GM12878 (cell line): ENCODE measurements at regions not wholly inside any gene's neighbourhood (a gene's known extent, or its start where the extent isn't known, plus 50 kb on each side); places are given as distances from the start of the nearest gene placed in this dataset.

ENCODE experiments used
- ATAC-seq: fragments of 200-7000 bp; cut with Tn5 transposase; 3 replicates; pipeline ENCODE4 v1.9.1; 2020; ENCODE audit warnings: mild to moderate bottlenecking, moderate library complexity
- BruUV-seq: library from RNA; stranded (reverse); fragments of 400-500 nt; replicated peaks from 2 replicates; lab custom pipeline; 2021; lab: Mats Ljungman, UMichigan
- CTCF ChIA-PET: fragments of 300-600 bp; sonication (Branson Sonifier 250); formaldehyde crosslinking; extraction: SDS; loops from one replicate; lab custom pipeline; 2021; ENCODE audit warnings: inconsistent platforms; lab: Yijun Ruan, JAX
- POLR2A ChIA-PET: fragments of 350-600 bp; formaldehyde crosslinking; extraction: SDS; loops from one replicate; lab custom pipeline; 2021; ENCODE audit warnings: inconsistent platforms; lab: Charles Lee
- RAD21 ChIA-PET: fragments of 300-600 bp; sonication (Branson Sonifier 250); formaldehyde crosslinking; loops from one replicate; lab custom pipeline; 2023; ENCODE audit warnings: antibody characterized with exemption; ENCODE audit not compliant: unreplicated experiment; lab: Charles Lee
- SMC1A ChIA-PET: fragments of 300-600 bp; sonication (Branson Sonifier 250); formaldehyde crosslinking; loops from one replicate; lab custom pipeline; 2023; ENCODE audit not compliant: unreplicated experiment, uncharacterized antibody; lab: Charles Lee
- DNase-seq: peaks from one replicate; pipeline ENCODE4 v3.0.0-alpha.2; 2011; ENCODE audit warnings: low read depth, low spot score
- FAIRE-seq: peaks from 3 replicates; lab custom pipeline; 2011; peaks lifted over from hg19 to GRCh38; lab: Jason Lieb, UNC
- H2AFZ ChIP-seq: 2 replicates; pipeline ENCODE4 v1.6.0; 2011; ENCODE audit warnings: low read depth, low read length, control low read depth; ENCODE audit not compliant: control insufficient read depth
- H3K27ac ChIP-seq: 2 replicates; pipeline ENCODE4 v1.5.1; 2011; ENCODE audit warnings: control low read depth; ENCODE audit not compliant: control insufficient read depth, insufficient read depth
- H3K27me3 ChIP-seq, 2 experiments: replicated peaks in 1 of 2; 2 replicates each; pipeline versions ENCODE4 v1.6.0 to v1.6.1; 2011; ENCODE audit warnings: low read length in 1 of 2; ENCODE audit not compliant: control insufficient read depth in 2 of 2, insufficient read depth in 2 of 2
- H3K36me3 ChIP-seq, 2 experiments: 2 replicates each; pipeline ENCODE4 v1.5.1; 2011; ENCODE audit warnings: low read length in 1 of 2; ENCODE audit not compliant: control insufficient read depth in 2 of 2, insufficient read depth in 2 of 2
- H3K4me1 ChIP-seq: 2 replicates; pipeline ENCODE4 v1.6.1; 2011; ENCODE audit warnings: mild to moderate bottlenecking, low read length, moderate library complexity, mixed read lengths; ENCODE audit not compliant: control insufficient read depth, insufficient read depth
- H3K4me2 ChIP-seq: 2 replicates; pipeline ENCODE4 v1.6.0; 2011; ENCODE audit warnings: control low read depth; ENCODE audit not compliant: control insufficient read depth, insufficient read depth
- H3K4me3 ChIP-seq: fragments of 200-600 bp; sonication (generic); 2 replicates; pipeline ENCODE4 v1.5.1; 2016
- H3K79me2 ChIP-seq: 2 replicates; pipeline ENCODE4 v1.6.0; 2011; ENCODE audit warnings: low read length; ENCODE audit not compliant: control insufficient read depth, insufficient read depth
- H3K9ac ChIP-seq: 2 replicates; pipeline ENCODE4 v1.8.0; 2011; ENCODE audit warnings: low read length, control low read depth, mixed read lengths; ENCODE audit not compliant: control insufficient read depth, insufficient read depth
- H3K9me3 ChIP-seq: replicated peaks from 3 replicates; pipeline ENCODE4 v1.5.1; 2011; ENCODE audit warnings: mild to moderate bottlenecking, low read length; ENCODE audit not compliant: control insufficient read depth, insufficient read depth
- H4K20me1 ChIP-seq: 2 replicates; pipeline ENCODE4 v1.6.0; 2011; ENCODE audit not compliant: control insufficient read depth, insufficient read depth
- ASH2L ChIP-seq: fragments of 300-600, 200-600 bp; sonication (generic); IDR thresholded peaks from 2 replicates; pipeline ENCODE4 v1.6.1; 2017; ENCODE audit warnings: low read depth, mild to moderate bottlenecking, borderline replicate concordance
- E2F8 ChIP-seq: fragments of 450-650 bp; IDR thresholded peaks from 2 replicates; pipeline ENCODE4 v1.6.1; 2018; ENCODE audit warnings: mild to moderate bottlenecking, low read depth, moderate library complexity; ENCODE audit not compliant: partially characterized antibody
- IKZF1 ChIP-seq: fragments of 450-650 bp; conservative IDR thresholded peaks from 2 replicates; pipeline ENCODE4 v1.6.1; 2017; ENCODE audit warnings: antibody characterized with exemption, mild to moderate bottlenecking
- MYC ChIP-seq: IDR thresholded peaks from 2 replicates; pipeline ENCODE4 v1.6.1; 2011; ENCODE audit warnings: mild to moderate bottlenecking, low read length, moderate library complexity, inconsistent platforms; ENCODE audit not compliant: insufficient read depth, insufficient replicate concordance, insufficient read length, severe bottlenecking
- RCOR1 ChIP-seq: conservative IDR thresholded peaks from 2 replicates; pipeline ENCODE4 v1.6.1; 2012; ENCODE audit warnings: low read depth, low read length, improper control_type of control experiment
- SP1 ChIP-seq: IDR thresholded peaks from one replicate; pipeline ENCODE4 v1.6.1; 2011; ENCODE audit warnings: low read depth, low read length
- SREBF1 ChIP-seq: IDR thresholded peaks from 2 replicates; pipeline ENCODE4 v1.6.1; 2012; ENCODE audit warnings: mild to moderate bottlenecking, low read length
- SREBF2 ChIP-seq: IDR thresholded peaks from 2 replicates; pipeline ENCODE4 v1.6.1; 2012; ENCODE audit warnings: mild to moderate bottlenecking, low read length
- ZBED1 ChIP-seq: IDR thresholded peaks from 2 replicates; pipeline ENCODE4 v1.6.1; 2016; ENCODE audit warnings: borderline replicate concordance
- ZNF207 ChIP-seq: fragments of 450-650 bp; IDR thresholded peaks from 2 replicates; pipeline ENCODE4 v1.6.1; 2014; ENCODE audit warnings: antibody characterized with exemption, mild to moderate bottlenecking, borderline replicate concordance
- ZSCAN29 ChIP-seq: fragments of 450-650 bp; IDR thresholded peaks from 2 replicates; pipeline ENCODE4 v1.6.1; 2017; ENCODE audit warnings: mild to moderate bottlenecking, moderate library complexity
- in situ Hi-C: fragments of 300-500 bp; cut with MboI; formaldehyde crosslinking; loops from 9 replicates; pipeline ENCODE4 v1.14.3; 2018; ENCODE audit warnings: mixed read lengths
- intact Hi-C: fragments of 100-400 bp; cut with micrococcal nuclease; formaldehyde crosslinking; loops from one replicate; pipeline ENCODE4 v1.14.2; 2022; ENCODE audit not compliant: unreplicated experiment
- TF ChIP-seq, protein P1 (sequence below): fragments of 450-650 bp; IDR thresholded peaks from 2 replicates; pipeline ENCODE4 v1.6.1; 2017; ENCODE audit warnings: mild to moderate bottlenecking, moderate library complexity
- TF ChIP-seq, protein P2 (sequence below): IDR thresholded peaks from 2 replicates; pipeline ENCODE4 v1.6.1; 2012; ENCODE audit warnings: low read depth, low read length, improper control_type of control experiment

DNA sequence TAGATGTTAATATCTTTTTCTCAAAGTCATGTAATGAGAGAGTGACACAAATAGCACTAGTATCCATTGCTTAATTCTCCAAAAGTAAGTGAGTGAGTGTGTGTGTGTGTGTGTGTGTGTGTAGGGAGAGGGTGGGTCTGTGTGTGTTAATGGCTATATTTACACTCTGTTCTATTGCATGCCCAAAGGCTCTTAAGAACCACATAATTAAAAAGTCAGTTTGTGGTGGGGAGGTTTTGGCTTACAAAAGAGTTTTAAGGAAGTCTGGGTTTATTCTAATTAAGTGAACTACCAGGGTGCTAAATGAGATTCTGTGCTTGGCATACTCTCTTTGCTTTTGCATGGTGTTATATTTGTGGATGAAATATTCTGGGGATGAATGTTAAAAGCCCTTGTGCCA, 1897.6 kb upstream of the FLRT2 start:
- Histone ChIP-seq H3K4me3 (no peak overlapping the region), H3K79me2 (no peaks in the 10 kb centered on the region), H3K36me3 (no peaks in the 10 kb centered on the region), H3K4me2 (no peak overlapping the region), H3K4me1 (no peaks in the 10 kb centered on the region), H3K9ac (no peak overlapping the region), H4K20me1 (no peaks in the 10 kb centered on the region), H3K27ac (no peak overlapping the region), H2AFZ (no peak overlapping the region), H3K9me3 (no peaks in the 10 kb centered on the region), H3K27me3 (no peaks in the 10 kb centered on the region)
- BruUV-seq, result no TSS peak
- SMC1A ChIA-PET, result interaction anchor here (0.9 to 1.2 kb wide), 2 partner anchors 16 to 123 kb away, joined by 3 to 4 read pairs; no protein-coding TSS in a partner anchor
- FAIRE-seq (no peak), DNase-seq (no peak), ATAC-seq (no peak)
- TF ChIP-seq, protein P1, sequence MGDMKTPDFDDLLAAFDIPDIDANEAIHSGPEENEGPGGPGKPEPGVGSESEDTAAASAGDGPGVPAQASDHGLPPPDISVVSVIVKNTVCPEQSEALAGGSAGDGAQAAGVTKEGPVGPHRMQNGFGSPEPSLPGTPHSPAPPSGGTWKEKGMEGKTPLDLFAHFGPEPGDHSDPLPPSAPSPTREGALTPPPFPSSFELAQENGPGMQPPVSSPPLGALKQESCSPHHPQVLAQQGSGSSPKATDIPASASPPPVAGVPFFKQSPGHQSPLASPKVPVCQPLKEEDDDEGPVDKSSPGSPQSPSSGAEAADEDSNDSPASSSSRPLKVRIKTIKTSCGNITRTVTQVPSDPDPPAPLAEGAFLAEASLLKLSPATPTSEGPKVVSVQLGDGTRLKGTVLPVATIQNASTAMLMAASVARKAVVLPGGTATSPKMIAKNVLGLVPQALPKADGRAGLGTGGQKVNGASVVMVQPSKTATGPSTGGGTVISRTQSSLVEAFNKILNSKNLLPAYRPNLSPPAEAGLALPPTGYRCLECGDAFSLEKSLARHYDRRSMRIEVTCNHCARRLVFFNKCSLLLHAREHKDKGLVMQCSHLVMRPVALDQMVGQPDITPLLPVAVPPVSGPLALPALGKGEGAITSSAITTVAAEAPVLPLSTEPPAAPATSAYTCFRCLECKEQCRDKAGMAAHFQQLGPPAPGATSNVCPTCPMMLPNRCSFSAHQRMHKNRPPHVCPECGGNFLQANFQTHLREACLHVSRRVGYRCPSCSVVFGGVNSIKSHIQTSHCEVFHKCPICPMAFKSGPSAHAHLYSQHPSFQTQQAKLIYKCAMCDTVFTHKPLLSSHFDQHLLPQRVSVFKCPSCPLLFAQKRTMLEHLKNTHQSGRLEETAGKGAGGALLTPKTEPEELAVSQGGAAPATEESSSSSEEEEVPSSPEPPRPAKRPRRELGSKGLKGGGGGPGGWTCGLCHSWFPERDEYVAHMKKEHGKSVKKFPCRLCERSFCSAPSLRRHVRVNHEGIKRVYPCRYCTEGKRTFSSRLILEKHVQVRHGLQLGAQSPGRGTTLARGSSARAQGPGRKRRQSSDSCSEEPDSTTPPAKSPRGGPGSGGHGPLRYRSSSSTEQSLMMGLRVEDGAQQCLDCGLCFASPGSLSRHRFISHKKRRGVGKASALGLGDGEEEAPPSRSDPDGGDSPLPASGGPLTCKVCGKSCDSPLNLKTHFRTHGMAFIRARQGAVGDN, result no peak
- TF ChIP-seq RCOR1 (no peak), ASH2L (no peak), ZBED1 (no peak), MYC (no peak), IKZF1 (no peak), SREBF2 (no peak), E2F8 (no peak), SREBF1 (no peak), SP1 (no peak), ZSCAN29 (no peak), ZNF207 (no peak)
- TF ChIP-seq, protein P2, sequence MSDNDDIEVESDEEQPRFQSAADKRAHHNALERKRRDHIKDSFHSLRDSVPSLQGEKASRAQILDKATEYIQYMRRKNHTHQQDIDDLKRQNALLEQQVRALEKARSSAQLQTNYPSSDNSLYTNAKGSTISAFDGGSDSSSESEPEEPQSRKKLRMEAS, result no peak
- RAD21 ChIA-PET, result no interaction called here
- CTCF ChIA-PET, result interaction anchor here (0.6 kb wide), 1 partner anchor 27 kb away, joined by 3 read pairs; no protein-coding TSS in a partner anchor
- POLR2A ChIA-PET, result no interaction called here
- in situ Hi-C loops, result no loop called here
- intact Hi-C loops, result no loop called here
